Esophagus muscularis mucosa (tissue), 4 donors: ENCODE measurements at regions not wholly inside any gene's neighbourhood (a gene's known extent, or its start where the extent isn't known, plus 50 kb on each side); places are given as distances from the start of the nearest gene placed in this dataset.

Source experiments
- DNase-seq: peaks from one replicate; pipeline ENCODE4 v3.0.0-alpha.2; 2017; ENCODE audit errors: extremely low spot score
- H3K27ac ChIP-seq, 4 donors: fragments of 200-600 bp; sonication (generic); replicated peaks in 1 of 4; 1 replicate in 3 of 4; 2 replicates in 1 of 4; pipeline ENCODE4 v1.5.1; 2016 to 2019; ENCODE audit warnings: mild to moderate bottlenecking in 1 of 4
- H3K27me3 ChIP-seq, 4 donors: fragments of 200-600 bp; sonication (generic); one replicate each; pipeline versions ENCODE4 v1.5.1 to v1.6.0; 2016 to 2019
- H3K36me3 ChIP-seq, 4 donors: fragments of 200-600 bp; sonication (generic); one replicate each; pipeline ENCODE4 v1.5.1; 2016 to 2019
- H3K4me1 ChIP-seq, 4 donors: fragments of 200-600 bp; sonication (generic); one replicate each; pipeline ENCODE4 v1.5.1; 2016 to 2019
- H3K4me3 ChIP-seq, 4 donors: fragments of 200-600 bp; sonication (generic); 1 replicate in 2 of 4; 2 replicates in 2 of 4; pipeline ENCODE4 v1.5.1; 2016 to 2019; ENCODE audit warnings: mild to moderate bottlenecking in 4 of 4, moderate library complexity in 1 of 4
- H3K9me3 ChIP-seq, 4 donors: fragments of 200-600 bp; sonication (generic); 1 replicate in 3 of 4; 2 replicates in 1 of 4; pipeline ENCODE4 v1.5.1; 2016 to 2019
- CTCF ChIP-seq, 3 experiments: fragments of 200-600 bp in 2 of 3; fragments of 450-650 bp in 1 of 3; sonication (generic) in 2 of 3; IDR thresholded peaks; one replicate each; pipeline ENCODE4 v1.5.1; 2017 to 2019; ENCODE audit warnings: antibody characterized with exemption in 3 of 3, mild to moderate bottlenecking in 2 of 3, moderate library complexity in 1 of 3
- EP300 ChIP-seq: sonication (generic); formaldehyde crosslinking; IDR thresholded peaks from one replicate; pipeline ENCODE4 v1.6.1; 2017; ENCODE audit warnings: antibody characterized with exemption
- POLR2A ChIP-seq: fragments of 450-650 bp; IDR thresholded peaks from one replicate; pipeline ENCODE4 v1.6.1; 2017; ENCODE audit warnings: antibody characterized with exemption, moderate library complexity, mild to moderate bottlenecking, low read depth
- POLR2AphosphoS5 ChIP-seq, 2 donors: sonication (generic); formaldehyde crosslinking; IDR thresholded peaks; one replicate each; pipeline ENCODE4 v1.6.1; 2017; ENCODE audit warnings: antibody characterized with exemption in 2 of 2
- WGBS: methylation state at CpG from one replicate; pipeline ENCODE4 v1.1.5; 2018; 5-methylcytosine and 5-hydroxymethylcytosine counted together
- intact Hi-C: fragments of 100-400 bp; cut with DNase I; formaldehyde crosslinking; loops from one replicate; pipeline ENCODE4 v1.15.1; 2023

- H3K9me3 ChIP-seq: no peaks in the 10 kb centered on the region
- H3K27me3 ChIP-seq: no peaks in the 10 kb centered on the region
- TF ChIP-seq POLR2AphosphoS5 (IDR thresholded peaks at IDR 0.05): no peak
- H3K27ac ChIP-seq: no peak overlapping the region
- peaks cover 0 to 32% (median 7%) of the 10 kb centered on the region in 4 donors for H3K36me3 ChIP-seq
- no peak overlapping the region for H3K4me3 ChIP-seq
- DNase-seq: no peak
- WGBS: 59% methylated on average over 5 of the region's 5 CpGs
- H3K4me1 ChIP-seq: peaks cover 19 to 28% (median 20%) of the 10 kb centered on the region in 4 donors
- intact Hi-C loops: loop anchor here (5.0 to 10.0 kb wide), 3 partner anchors 264 to 624 kb away; partner anchors contain the start of gene TPM1
Measured at GRCh38 chr15:62781081-62781497, 261.5 kb upstream of the TPM1 start.

GRCh38 chr15:62782071-62782841 lies 260.3 kb upstream of the TPM1 start:
- Histone ChIP-seq H3K36me3 (peaks cover 0 to 24% (median 4%) of the 10 kb centered on the region in 4 donors), H3K27me3 (no peaks in the 10 kb centered on the region), H3K4me1 (peaks cover 19 to 29% (median 20%) of the 10 kb centered on the region in 4 donors), H3K9me3 (no peaks in the 10 kb centered on the region), H3K4me3 (no peak overlapping the region), H3K27ac (peak overlapping the region; percentile 61 to 77 (median 74))
- DNase-seq: no peak
- 24% methylated on average over 10 of the region's 11 CpGs for WGBS
- TF ChIP-seq POLR2AphosphoS5 (IDR thresholded peaks at IDR 0.05): peak; percentile 74 to 77
- no peak for TF ChIP-seq EP300
- TF ChIP-seq CTCF (IDR thresholded peaks at IDR 0.05): peak; percentile 70 to 87 (median 75)
- TF ChIP-seq POLR2A: no peak
- intact Hi-C loops: loop anchor here (5.0 to 10.0 kb wide), 3 partner anchors 263 to 623 kb away; partner anchors contain the start of gene TPM1

GRCh38 chr15:62782896-62783295 lies 259.7 kb upstream of the TPM1 start:
- DNase-seq: no peak
- Histone ChIP-seq H3K27ac (peak overlapping the region; percentile 61 to 77 (median 74)), H3K4me1 (peaks cover 19 to 29% (median 20%) of the 10 kb centered on the region in 4 donors), H3K27me3 (no peaks in the 10 kb centered on the region), H3K36me3 (peaks cover 0 to 18% (median 4%) of the 10 kb centered on the region in 4 donors), H3K4me3 (no peak overlapping the region), H3K9me3 (no peaks in the 10 kb centered on the region)
- no peak for TF ChIP-seq POLR2AphosphoS5 (IDR thresholded peaks at IDR 0.05)
- no peak for TF ChIP-seq POLR2A
- no peak for TF ChIP-seq EP300
- TF ChIP-seq CTCF (IDR thresholded peaks at IDR 0.05): no peak
- 73% methylated on average over 1 of the region's 1 CpG for WGBS
- intact Hi-C loops: loop anchor here (5.0 to 10.0 kb wide), 3 partner anchors 262 to 622 kb away; partner anchors contain the start of gene TPM1

DNA sequence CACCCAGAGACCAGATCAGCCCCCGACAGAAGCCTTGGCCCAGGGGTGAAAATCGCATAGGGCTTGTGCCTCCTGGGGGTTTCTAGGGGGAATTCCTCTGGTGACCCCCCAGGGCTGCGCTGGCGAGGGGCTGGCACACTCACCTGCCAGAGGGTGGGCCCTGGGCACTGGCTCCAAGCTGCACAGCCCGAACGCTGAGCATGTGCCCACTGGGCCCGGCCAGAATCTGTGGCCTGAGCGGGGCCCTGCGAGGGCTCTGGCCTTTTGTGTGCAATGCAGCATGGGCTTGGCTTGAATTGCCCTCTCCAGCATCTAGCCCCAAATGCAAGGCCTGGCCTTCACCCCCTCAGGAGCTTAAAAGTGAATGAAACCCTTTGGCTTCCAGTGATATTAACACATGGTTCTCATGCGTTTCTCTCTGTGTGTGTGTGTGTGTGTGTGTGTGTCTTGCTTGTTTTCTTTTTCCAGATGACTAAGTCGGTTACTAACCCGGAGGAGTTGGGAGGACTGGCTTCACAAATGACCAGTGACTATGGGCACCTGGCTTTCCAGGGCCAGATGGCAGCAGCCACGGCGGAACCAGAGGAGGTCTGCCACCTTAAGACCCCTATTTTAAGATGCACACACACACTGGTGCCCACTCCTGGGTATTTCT lies 259.1 kb upstream of the TPM1 start:
- intact Hi-C loops: loop anchor here (5.0 to 10.0 kb wide), 3 partner anchors 261 to 621 kb away; partner anchors contain the start of gene TPM1
- TF ChIP-seq POLR2A: no peak
- TF ChIP-seq CTCF (IDR thresholded peaks at IDR 0.05): no peak
- no peak for TF ChIP-seq EP300
- TF ChIP-seq POLR2AphosphoS5 (IDR thresholded peaks at IDR 0.05): no peak
- 83% methylated on average over 9 of the region's 14 CpGs for WGBS
- H3K9me3 ChIP-seq: no peaks in the 10 kb centered on the region
- no peak overlapping the region for H3K4me3 ChIP-seq
- peak overlapping the region in 3 of 4 donors; percentile 61 to 77 (median 72) for H3K27ac ChIP-seq
- no peaks in the 10 kb centered on the region for H3K27me3 ChIP-seq
- H3K4me1 ChIP-seq: peaks cover 19 to 29% (median 21%) of the 10 kb centered on the region in 4 donors
- DNase-seq: no peak
- peaks cover 0 to 20% (median 4%) of the 10 kb centered on the region in 4 donors for H3K36me3 ChIP-seq
